GM19395 (cell line): ENCODE measurements at regions not wholly inside any gene's neighbourhood (a gene's known extent, or its start where the extent isn't known, plus 50 kb on each side); places are given as distances from the start of the nearest gene placed in this dataset.

ENCODE experiments used
- ATAC-seq: cut with Tn5 transposase; IDR thresholded peaks from one replicate; pipeline ENCODE4 v1.9.1; 2021; ENCODE audit warnings: mild to moderate bottlenecking, moderate library complexity; ENCODE audit not compliant: unreplicated experiment

- ATAC-seq = no peak
Observed at GRCh38 chr16:61332461-61332860, 703.8 kb downstream of the CDH8 start.

GRCh38 chr16:61324044-61324443 lies 712.2 kb downstream of the CDH8 start:
- no peak for ATAC-seq

- no peak for ATAC-seq
Observed at GRCh38 chr16:61323456-61323855, 712.8 kb downstream of the CDH8 start.

- ATAC-seq = no peak
Observed at GRCh38 chr16:61320791-61321190, 715.4 kb downstream of the CDH8 start.

- ATAC-seq = no peak
Observed at GRCh38 chr16:61313931-61314330, 722.3 kb downstream of the CDH8 start.

GRCh38 chr16:61309386-61309785 lies 726.9 kb downstream of the CDH8 start:
- no peak for ATAC-seq

GRCh38 chr16:61306204-61306603 lies 730.0 kb downstream of the CDH8 start:
- ATAC-seq = no peak

GRCh38 chr16:61296814-61297213 lies 739.4 kb downstream of the CDH8 start:
- ATAC-seq = no peak

- ATAC-seq = no peak
Observed at GRCh38 chr16:61296305-61296704, 739.9 kb downstream of the CDH8 start.

GRCh38 chr16:61295311-61295710 lies 740.9 kb downstream of the CDH8 start:
- ATAC-seq = no peak

GRCh38 chr16:61289141-61289540 lies 747.1 kb downstream of the CDH8 start:
- no peak for ATAC-seq

- no peak for ATAC-seq
Observed at GRCh38 chr16:61277849-61278248, 758.4 kb downstream of the CDH8 start.

GRCh38 chr16:61274211-61274610 lies 762.0 kb downstream of the CDH8 start:
- no peak for ATAC-seq

GRCh38 chr16:61270726-61271125 lies 765.5 kb downstream of the CDH8 start:
- ATAC-seq = no peak

- no peak for ATAC-seq
Observed at GRCh38 chr16:61263400-61263799, 772.8 kb downstream of the CDH8 start.

- no peak for ATAC-seq
Observed at GRCh38 chr16:61261315-61261714, 774.9 kb downstream of the CDH8 start.

- no peak for ATAC-seq
Observed at GRCh38 chr16:61246592-61246991, 789.6 kb downstream of the CDH8 start.

GRCh38 chr16:61243954-61244353 lies 792.3 kb downstream of the CDH8 start:
- ATAC-seq = no peak

- ATAC-seq = no peak
Observed at GRCh38 chr16:61237884-61238485, 798.3 kb downstream of the CDH8 start.

GRCh38 chr16:61233713-61234112 lies 802.5 kb downstream of the CDH8 start:
- ATAC-seq = no peak

- ATAC-seq = no peak
Observed at GRCh38 chr16:61228371-61228770, 807.9 kb downstream of the CDH8 start.

- ATAC-seq = no peak
Observed at GRCh38 chr16:61215605-61216004, 820.6 kb downstream of the CDH8 start.

- ATAC-seq = no peak
Observed at GRCh38 chr16:61214780-61215179, 821.5 kb downstream of the CDH8 start.
